ENCODE measurements at regions not wholly inside any gene's neighbourhood (a gene's known extent, or its start where the extent isn't known, plus 50 kb on each side); places are given as distances from the start of the nearest gene placed in this dataset.

DNA sequence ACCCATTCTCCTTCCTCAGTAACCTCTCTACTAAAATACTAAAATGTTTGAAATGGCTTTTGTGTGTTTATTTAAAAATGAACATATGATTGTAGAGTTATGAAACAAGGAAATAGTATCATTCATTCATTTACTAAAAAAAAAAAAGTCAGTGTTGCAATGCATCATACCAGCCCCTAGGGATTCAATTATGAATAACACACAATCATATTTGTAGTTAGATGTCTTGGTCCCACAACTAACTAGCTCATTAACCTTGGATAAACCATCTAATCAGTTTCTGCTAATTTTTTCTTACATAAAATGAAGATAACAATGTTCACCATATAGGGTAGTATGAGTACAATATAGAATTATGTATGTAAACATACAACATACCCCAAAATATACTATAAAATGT, 183.2 kb downstream of the GRIN2B start:
- Histone ChIP-seq H2AFZ (replicated peaks; ENCODE audit: low read length, poor library complexity) (no peak overlapping the region), H3K56ac (ENCODE audit: extremely low read depth, insufficient read depth, low read length) (no peak overlapping the region), H2BK15ac (ENCODE audit: low read depth, low read length) (no peak overlapping the region), H3K4me2 (ENCODE audit: low read depth, low read length) (no peak overlapping the region), H4K5ac (ENCODE audit: low read depth, low read length) (no peak overlapping the region), H2AK9ac (replicated peaks; ENCODE audit: low read depth, low read length, poor library complexity) (no peak overlapping the region), H2BK120ac (ENCODE audit: low read depth, low read length) (no peak overlapping the region), H3K4me1 (ENCODE audit: control insufficient read depth, insufficient read depth, low read length) (no peaks in the 10 kb centered on the region), H4K20me1 (ENCODE audit: insufficient read depth, low read length) (no peaks in the 10 kb centered on the region), H2AK5ac (ENCODE audit: low read depth, low read length) (no peak overlapping the region), H3K4ac (ENCODE audit: low read depth, low read length) (no peak overlapping the region), H4K8ac (ENCODE audit: low read depth in 2 of 2, low read length in 2 of 2) (no peak overlapping the region), H3K9ac (ENCODE audit: low read depth, low read length) (no peak overlapping the region), H2BK20ac (ENCODE audit: low read depth, low read length) (no peak overlapping the region), H3K36me3 (ENCODE audit: control insufficient read depth, insufficient read depth, low read length) (no peaks in the 10 kb centered on the region), H2BK5ac (ENCODE audit: low read depth, low read length, poor library complexity, severe bottlenecking) (no peak overlapping the region), H3K27me3 (ENCODE audit: control insufficient read depth, insufficient read depth, low read length) (no peaks in the 10 kb centered on the region), H3K4me3 (ENCODE audit: insufficient read depth, low read depth, low read length) (no peak overlapping the region), H3K27ac (ENCODE audit: insufficient read depth, low read length) (no peak overlapping the region), H3K9me1 (ENCODE audit: insufficient read depth, low read length) (no peaks in the 10 kb centered on the region), H4K91ac (ENCODE audit: insufficient read depth, low read depth, low read length) (no peak overlapping the region), H3K18ac (ENCODE audit: low read depth, low read length) (no peak overlapping the region), H3K14ac (replicated peaks; ENCODE audit: low read depth, low read length) (no peak overlapping the region), H3K79me1 (ENCODE audit: low read depth in 1 of 2, low read length in 2 of 2) (no peaks in the 10 kb centered on the region), H3K9me3 (ENCODE audit: control insufficient read depth, insufficient read depth, low read length) (no peaks in the 10 kb centered on the region), H3K23ac (ENCODE audit: low read depth, low read length) (no peak overlapping the region)
- BruUV-seq (replicated peaks) = no TSS peak
- no peak for DNase-seq
- TF ChIP-seq RFX5 (IDR thresholded peaks at IDR 0.05; ENCODE audit: low read depth, low read length) = no peak
- TF ChIP-seq, protein P1, sequence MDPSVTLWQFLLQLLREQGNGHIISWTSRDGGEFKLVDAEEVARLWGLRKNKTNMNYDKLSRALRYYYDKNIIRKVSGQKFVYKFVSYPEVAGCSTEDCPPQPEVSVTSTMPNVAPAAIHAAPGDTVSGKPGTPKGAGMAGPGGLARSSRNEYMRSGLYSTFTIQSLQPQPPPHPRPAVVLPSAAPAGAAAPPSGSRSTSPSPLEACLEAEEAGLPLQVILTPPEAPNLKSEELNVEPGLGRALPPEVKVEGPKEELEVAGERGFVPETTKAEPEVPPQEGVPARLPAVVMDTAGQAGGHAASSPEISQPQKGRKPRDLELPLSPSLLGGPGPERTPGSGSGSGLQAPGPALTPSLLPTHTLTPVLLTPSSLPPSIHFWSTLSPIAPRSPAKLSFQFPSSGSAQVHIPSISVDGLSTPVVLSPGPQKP (IDR thresholded peaks at IDR 0.05; ENCODE audit: borderline replicate concordance, low read depth, low read length) = no peak
- TF ChIP-seq NFE2L2 (IDR thresholded peaks at IDR 0.05; ENCODE audit: low read depth, low read length) = no peak
- TF ChIP-seq SMC3 (IDR thresholded peaks at IDR 0.05; ENCODE audit: low read depth, low read length) = no peak
- TF ChIP-seq, protein P2, sequence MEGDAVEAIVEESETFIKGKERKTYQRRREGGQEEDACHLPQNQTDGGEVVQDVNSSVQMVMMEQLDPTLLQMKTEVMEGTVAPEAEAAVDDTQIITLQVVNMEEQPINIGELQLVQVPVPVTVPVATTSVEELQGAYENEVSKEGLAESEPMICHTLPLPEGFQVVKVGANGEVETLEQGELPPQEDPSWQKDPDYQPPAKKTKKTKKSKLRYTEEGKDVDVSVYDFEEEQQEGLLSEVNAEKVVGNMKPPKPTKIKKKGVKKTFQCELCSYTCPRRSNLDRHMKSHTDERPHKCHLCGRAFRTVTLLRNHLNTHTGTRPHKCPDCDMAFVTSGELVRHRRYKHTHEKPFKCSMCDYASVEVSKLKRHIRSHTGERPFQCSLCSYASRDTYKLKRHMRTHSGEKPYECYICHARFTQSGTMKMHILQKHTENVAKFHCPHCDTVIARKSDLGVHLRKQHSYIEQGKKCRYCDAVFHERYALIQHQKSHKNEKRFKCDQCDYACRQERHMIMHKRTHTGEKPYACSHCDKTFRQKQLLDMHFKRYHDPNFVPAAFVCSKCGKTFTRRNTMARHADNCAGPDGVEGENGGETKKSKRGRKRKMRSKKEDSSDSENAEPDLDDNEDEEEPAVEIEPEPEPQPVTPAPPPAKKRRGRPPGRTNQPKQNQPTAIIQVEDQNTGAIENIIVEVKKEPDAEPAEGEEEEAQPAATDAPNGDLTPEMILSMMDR (conservative IDR thresholded peaks at IDR 0.05; ENCODE audit: low read depth, low read length) = no peak
- TF ChIP-seq POLR2A (IDR thresholded peaks at IDR 0.05; ENCODE audit: low read depth, low read length) = no peak
- no peak for TF ChIP-seq MXI1 (IDR thresholded peaks at IDR 0.05; ENCODE audit: borderline replicate concordance, low read depth, low read length)
- TF ChIP-seq FOS (IDR thresholded peaks at IDR 0.05; ENCODE audit: low read depth, low read length) = no peak
- no peak for TF ChIP-seq BHLHE40 (IDR thresholded peaks at IDR 0.05; ENCODE audit: low read depth, low read length)
- no peak for TF ChIP-seq CHD1 (IDR thresholded peaks at IDR 0.05; ENCODE audit: low read depth, low read length)
- no peak for TF ChIP-seq CEBPB (IDR thresholded peaks at IDR 0.05; ENCODE audit: low read depth, low read length)
- no peak for TF ChIP-seq USF2 (IDR thresholded peaks at IDR 0.05; ENCODE audit: low read depth, low read length)
- TF ChIP-seq MAZ (IDR thresholded peaks at IDR 0.05; ENCODE audit: borderline replicate concordance, low read depth, low read length) = no peak
- TF ChIP-seq MAFK (IDR thresholded peaks at IDR 0.05; ENCODE audit: low read depth, low read length) = no peak
- in situ Hi-C loops (cut with MboI; ENCODE audit: low sequenced_read_pairs) = no loop called here
- intact Hi-C loops (cut with micrococcal nuclease) = no loop called here
- CTCF ChIA-PET = no interaction called here
- POLR2A ChIA-PET (ENCODE audit: unreplicated experiment) = no interaction called here
- dilution Hi-C loops (cut with HindIII; ENCODE audit: low sequenced_read_pairs, unreplicated experiment) = no loop called here
- no peak for ATAC-seq (ENCODE audit: low read depth)

Data from IMR-90 (cell line).